ENCODE measurements at regions not wholly inside any gene's neighbourhood (a gene's known extent, or its start where the extent isn't known, plus 50 kb on each side); places are given as distances from the start of the nearest gene placed in this dataset.

DNA sequence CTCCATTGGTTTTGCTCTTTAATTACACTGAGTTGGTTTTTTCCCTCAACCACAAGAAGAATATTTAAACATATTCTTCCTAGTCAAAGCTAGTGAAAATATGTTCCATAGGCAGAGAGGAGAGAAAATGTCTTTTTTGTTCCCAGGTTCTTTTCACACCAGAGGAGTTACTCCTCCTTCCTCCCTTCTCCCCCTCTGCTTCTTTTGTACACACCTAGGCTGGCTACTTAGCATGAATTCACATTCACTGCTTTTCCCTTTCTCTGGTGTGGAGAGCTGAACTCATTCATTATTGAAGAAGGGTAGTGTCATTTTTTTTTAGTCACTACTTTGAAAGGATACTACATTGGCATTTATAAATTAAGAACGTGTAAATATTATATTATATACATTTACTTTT, 56.6 kb upstream of the UGP2 start:
- no peak for DNase-seq

DNA sequence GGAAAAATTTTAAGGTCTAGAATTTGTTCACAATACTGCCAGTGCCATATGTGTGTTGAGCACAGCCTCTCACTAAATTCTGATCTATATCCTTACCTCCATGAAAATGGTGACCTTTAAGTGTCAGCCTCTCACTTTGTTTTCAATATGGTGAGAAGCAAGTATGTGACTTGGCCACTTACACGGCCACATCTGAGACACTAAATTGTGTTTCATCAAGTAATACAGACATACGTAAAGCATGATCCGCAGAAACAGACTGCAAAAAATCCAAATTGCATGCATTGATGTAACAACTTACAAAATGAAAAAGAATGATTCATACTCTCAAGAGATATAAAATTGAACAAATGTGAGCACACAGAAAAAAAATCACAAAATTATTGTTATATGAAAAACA, 55.2 kb upstream of the UGP2 start:
- DNase-seq = no peak

DNA sequence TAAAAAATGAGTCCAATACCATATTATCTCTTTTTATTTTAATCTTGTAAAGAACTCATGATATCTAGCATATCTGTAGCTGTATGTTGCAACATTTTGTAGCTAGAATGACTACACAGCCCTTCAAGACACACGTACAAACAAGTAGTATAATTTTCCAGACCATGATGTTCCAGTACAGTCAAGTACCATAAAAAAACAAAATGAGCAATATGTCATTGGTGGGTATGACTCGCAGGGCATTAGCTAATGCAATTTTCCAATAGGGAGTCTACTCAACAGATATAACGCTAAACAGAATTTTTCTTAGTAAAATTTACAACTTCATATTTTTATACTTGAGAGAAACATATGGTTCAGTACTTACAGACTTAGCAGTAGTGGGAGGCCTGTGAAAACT, 53.6 kb upstream of the UGP2 start:
- no peak for DNase-seq

DNA sequence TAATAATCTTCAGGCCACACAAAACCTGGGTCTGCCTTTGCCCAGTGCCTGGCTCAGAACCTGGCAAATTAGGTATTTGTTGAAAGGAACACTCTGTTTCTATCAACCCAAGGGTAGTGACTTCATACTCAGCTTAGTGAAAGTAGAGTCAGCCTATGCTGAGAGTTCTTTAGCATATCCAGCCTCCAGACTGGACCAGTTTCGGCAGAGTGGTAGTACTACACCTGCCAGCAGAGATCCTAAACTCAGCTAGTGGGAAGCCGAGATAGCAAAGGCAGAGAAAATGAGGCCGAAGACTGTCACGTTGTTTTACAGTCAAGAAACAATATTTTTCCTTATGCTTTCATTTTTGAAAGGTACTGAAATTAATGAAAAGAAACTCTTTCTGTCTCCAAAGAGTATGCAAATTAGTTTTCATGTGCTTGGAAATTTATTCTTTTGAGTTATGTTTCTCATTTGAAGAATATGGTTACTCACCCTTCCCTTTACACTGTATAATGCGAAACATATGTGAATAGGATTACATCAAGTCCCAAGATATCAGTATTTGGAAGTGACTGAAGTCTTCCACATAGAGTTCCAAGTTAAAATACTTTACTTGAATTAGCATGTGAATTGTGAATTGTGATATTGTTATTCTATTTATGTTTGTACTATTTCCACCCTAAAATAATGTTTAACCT, 52.2 kb upstream of the UGP2 start:
- no peak for DNase-seq

DNA sequence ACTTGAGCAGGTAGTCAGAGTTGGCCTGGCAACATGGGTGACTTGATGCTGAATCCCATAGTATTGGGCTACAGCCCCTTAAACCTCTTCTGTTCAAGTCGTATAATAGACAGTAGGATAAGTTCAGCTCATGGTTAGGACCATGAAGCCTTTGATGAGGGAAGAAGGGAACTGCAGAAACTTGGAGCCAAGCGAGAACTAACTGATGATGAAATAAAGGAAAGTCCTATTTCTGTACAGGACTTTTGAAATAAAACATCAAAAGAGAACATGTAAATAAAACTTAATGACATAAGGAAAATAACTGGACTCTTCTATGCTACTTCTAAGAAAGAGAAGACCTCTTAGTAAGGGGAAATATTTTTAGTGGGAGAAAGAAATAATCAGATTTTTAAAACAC, 51.2 kb upstream of the UGP2 start:
- no peak for DNase-seq

DNA sequence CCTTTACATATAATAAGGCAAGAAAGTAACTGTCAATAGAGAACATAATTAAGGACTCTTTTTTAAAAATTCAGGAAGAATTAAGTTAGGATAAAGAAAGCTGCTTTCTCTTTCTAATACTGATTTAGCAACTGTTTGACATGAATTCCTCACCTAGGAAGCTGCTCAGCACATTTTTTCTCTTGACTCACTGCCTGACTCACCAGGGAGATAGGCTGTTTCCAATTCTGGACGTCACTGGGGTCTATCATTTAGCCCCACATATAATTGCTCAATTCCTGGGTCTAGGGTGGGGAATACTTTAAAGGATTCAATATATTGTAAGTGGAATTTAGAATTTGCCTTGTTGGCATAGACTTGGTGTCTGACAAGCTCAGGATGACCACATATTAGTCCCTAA, 50.8 kb upstream of the UGP2 start:
- no peak for DNase-seq

DNA sequence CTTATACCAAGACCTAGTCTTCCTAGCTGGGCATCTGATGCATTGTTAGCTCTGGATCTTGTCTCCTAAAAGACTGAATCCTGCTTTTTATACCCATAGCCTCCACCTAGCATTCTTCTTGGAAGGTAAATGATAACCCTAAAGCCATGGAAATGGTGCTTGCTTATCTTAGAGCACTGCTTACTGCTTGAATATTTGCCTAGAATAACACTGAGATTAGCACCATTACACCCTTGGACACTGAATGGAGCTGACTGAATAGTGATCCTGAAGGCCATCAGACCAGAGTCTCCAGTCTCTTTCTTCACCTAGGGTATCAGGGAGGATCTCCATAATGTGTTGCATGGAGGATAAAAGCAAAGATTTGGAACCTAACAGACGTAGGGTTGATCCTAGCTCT, 50.3 kb upstream of the UGP2 start:
- no peak for DNase-seq
